ENCODE measurements at regions not wholly inside any gene's neighbourhood (a gene's known extent, or its start where the extent isn't known, plus 50 kb on each side); places are given as distances from the start of the nearest gene placed in this dataset.

DNA sequence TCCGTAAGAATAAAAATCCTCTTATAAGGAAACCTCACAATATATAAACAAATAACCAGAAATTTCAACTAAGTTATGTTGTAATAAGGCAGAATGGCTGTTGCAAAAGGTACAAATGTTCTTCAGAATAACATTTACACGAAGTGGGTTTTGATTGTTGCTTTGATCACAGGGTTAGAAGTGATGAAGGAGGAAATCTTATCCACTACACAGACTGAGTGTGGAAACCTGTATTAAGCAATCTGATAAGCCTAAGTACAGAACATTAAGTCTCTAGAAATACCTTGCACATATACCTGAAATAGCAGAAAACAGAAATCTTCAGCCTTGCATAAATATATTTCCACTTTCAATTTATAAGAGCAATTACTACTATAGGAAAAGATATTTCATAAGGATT is 251.9 kb downstream of the ETV1 start:
- TF ChIP-seq STAT1 (conservative IDR thresholded peaks at IDR 0.05) (no peak), KDM1A (IDR thresholded peaks at IDR 0.05; ENCODE audit: borderline replicate concordance) (no peak), SP1 (IDR thresholded peaks at IDR 0.05; ENCODE audit: low read depth, low read length) (no peak), MYC (IDR thresholded peaks at IDR 0.05; ENCODE audit: insufficient read depth, insufficient read length, insufficient replicate concordance, low read length, severe bottlenecking) (no peak), EGR1 (IDR thresholded peaks at IDR 0.05; ENCODE audit: borderline replicate concordance in 1 of 2, low read depth in 2 of 2, low read length in 2 of 2) (no peak), HDAC6 (IDR thresholded peaks at IDR 0.05; ENCODE audit: unreplicated experiment) (no peak), FOXM1 (IDR thresholded peaks at IDR 0.05; ENCODE audit: low read depth, low read length) (no peak), POLR2AphosphoS5 (IDR thresholded peaks at IDR 0.05; ENCODE audit: low read length) (no peak), ZNF622 (IDR thresholded peaks at IDR 0.05) (no peak), CHD2 (IDR thresholded peaks at IDR 0.05; ENCODE audit: borderline replicate concordance, low read depth, low read length) (no peak), POLR2A (IDR thresholded peaks at IDR 0.05; ENCODE audit: low read depth, low read length) (no peak)
- TF ChIP-seq, protein P1, sequence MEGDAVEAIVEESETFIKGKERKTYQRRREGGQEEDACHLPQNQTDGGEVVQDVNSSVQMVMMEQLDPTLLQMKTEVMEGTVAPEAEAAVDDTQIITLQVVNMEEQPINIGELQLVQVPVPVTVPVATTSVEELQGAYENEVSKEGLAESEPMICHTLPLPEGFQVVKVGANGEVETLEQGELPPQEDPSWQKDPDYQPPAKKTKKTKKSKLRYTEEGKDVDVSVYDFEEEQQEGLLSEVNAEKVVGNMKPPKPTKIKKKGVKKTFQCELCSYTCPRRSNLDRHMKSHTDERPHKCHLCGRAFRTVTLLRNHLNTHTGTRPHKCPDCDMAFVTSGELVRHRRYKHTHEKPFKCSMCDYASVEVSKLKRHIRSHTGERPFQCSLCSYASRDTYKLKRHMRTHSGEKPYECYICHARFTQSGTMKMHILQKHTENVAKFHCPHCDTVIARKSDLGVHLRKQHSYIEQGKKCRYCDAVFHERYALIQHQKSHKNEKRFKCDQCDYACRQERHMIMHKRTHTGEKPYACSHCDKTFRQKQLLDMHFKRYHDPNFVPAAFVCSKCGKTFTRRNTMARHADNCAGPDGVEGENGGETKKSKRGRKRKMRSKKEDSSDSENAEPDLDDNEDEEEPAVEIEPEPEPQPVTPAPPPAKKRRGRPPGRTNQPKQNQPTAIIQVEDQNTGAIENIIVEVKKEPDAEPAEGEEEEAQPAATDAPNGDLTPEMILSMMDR (IDR thresholded peaks at IDR 0.05 in 2 of 3, conservative IDR thresholded peaks at IDR 0.05 in 1 of 3; ENCODE audit: control insufficient read depth in 2 of 3, extremely low read depth in 1 of 3, insufficient read depth in 1 of 3, low read depth in 3 of 3, low read length in 3 of 3), result no peak
- TF ChIP-seq, protein P2, sequence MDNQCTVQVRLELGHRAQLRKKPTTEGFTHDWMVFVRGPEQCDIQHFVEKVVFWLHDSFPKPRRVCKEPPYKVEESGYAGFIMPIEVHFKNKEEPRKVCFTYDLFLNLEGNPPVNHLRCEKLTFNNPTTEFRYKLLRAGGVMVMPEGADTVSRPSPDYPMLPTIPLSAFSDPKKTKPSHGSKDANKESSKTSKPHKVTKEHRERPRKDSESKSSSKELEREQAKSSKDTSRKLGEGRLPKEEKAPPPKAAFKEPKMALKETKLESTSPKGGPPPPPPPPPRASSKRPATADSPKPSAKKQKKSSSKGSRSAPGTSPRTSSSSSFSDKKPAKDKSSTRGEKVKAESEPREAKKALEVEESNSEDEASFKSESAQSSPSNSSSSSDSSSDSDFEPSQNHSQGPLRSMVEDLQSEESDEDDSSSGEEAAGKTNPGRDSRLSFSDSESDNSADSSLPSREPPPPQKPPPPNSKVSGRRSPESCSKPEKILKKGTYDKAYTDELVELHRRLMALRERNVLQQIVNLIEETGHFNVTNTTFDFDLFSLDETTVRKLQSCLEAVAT (IDR thresholded peaks at IDR 0.05), result no peak
- TF ChIP-seq, protein P3, sequence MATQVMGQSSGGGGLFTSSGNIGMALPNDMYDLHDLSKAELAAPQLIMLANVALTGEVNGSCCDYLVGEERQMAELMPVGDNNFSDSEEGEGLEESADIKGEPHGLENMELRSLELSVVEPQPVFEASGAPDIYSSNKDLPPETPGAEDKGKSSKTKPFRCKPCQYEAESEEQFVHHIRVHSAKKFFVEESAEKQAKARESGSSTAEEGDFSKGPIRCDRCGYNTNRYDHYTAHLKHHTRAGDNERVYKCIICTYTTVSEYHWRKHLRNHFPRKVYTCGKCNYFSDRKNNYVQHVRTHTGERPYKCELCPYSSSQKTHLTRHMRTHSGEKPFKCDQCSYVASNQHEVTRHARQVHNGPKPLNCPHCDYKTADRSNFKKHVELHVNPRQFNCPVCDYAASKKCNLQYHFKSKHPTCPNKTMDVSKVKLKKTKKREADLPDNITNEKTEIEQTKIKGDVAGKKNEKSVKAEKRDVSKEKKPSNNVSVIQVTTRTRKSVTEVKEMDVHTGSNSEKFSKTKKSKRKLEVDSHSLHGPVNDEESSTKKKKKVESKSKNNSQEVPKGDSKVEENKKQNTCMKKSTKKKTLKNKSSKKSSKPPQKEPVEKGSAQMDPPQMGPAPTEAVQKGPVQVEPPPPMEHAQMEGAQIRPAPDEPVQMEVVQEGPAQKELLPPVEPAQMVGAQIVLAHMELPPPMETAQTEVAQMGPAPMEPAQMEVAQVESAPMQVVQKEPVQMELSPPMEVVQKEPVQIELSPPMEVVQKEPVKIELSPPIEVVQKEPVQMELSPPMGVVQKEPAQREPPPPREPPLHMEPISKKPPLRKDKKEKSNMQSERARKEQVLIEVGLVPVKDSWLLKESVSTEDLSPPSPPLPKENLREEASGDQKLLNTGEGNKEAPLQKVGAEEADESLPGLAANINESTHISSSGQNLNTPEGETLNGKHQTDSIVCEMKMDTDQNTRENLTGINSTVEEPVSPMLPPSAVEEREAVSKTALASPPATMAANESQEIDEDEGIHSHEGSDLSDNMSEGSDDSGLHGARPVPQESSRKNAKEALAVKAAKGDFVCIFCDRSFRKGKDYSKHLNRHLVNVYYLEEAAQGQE (IDR thresholded peaks at IDR 0.05; ENCODE audit: low read depth, low read length), result no peak

All from GM12878 (cell line).